Left lung (tissue), 4 donors: ENCODE measurements at regions not wholly inside any gene's neighbourhood (a gene's known extent, or its start where the extent isn't known, plus 50 kb on each side); places are given as distances from the start of the nearest gene placed in this dataset.

ENCODE experiments used
- ATAC-seq: fragments of 200-7000 bp; cut with Tn5 transposase; one replicate; pipeline ENCODE4 v1.9.1; 2020; ENCODE audit warnings: moderate library complexity
- DNase-seq, 4 donors: peaks; one replicate each; pipeline ENCODE4 v3.0.0-alpha.2; 2013 to 2020
- H3K27ac ChIP-seq, 2 donors: fragments of 200-600 bp; sonication (generic) in 1 of 2; one replicate each; pipeline versions ENCODE4 v1.5.0 to v1.8.0; 2020 to 2021
- H3K27me3 ChIP-seq, 2 donors: fragments of 200-600 bp; sonication (generic) in 1 of 2; one replicate each; pipeline versions ENCODE4 v1.5.0 to v1.8.0; 2020 to 2021
- H3K36me3 ChIP-seq, 2 donors: fragments of 200-600 bp; sonication (generic) in 1 of 2; one replicate each; pipeline versions ENCODE4 v1.5.0 to v1.8.0; 2020 to 2021
- H3K4me1 ChIP-seq, 2 donors: fragments of 200-600 bp; one replicate each; pipeline ENCODE4 v1.8.0; 2021
- H3K4me3 ChIP-seq, 2 donors: fragments of 200-600 bp; sonication (generic) in 1 of 2; one replicate each; pipeline versions ENCODE4 v1.5.0 to v1.8.0; 2020 to 2021; ENCODE audit warnings: mild to moderate bottlenecking in 1 of 2
- H3K9me3 ChIP-seq, 2 donors: fragments of 200-600 bp; sonication (generic) in 1 of 2; one replicate each; pipeline versions ENCODE4 v1.5.0 to v1.8.0; 2020 to 2021
- intact Hi-C, 2 donors: fragments of 100-400 bp; cut with DNase I; formaldehyde crosslinking; loops; one replicate each; pipeline versions ENCODE4 v1.11.2 to v1.14.2; 2022
- TF ChIP-seq, protein P1 (sequence below), 2 donors: fragments of 200-600 bp; sonication (generic) in 1 of 2; IDR thresholded peaks; one replicate each; pipeline versions ENCODE4 v1.5.0 to v1.8.0; 2021; ENCODE audit warnings: antibody characterized with exemption in 2 of 2
- donor health status: DM: no; HTN: yes; CAD: no.
- donor health status: DM: no; HTN: no; CAD: no.

DNA sequence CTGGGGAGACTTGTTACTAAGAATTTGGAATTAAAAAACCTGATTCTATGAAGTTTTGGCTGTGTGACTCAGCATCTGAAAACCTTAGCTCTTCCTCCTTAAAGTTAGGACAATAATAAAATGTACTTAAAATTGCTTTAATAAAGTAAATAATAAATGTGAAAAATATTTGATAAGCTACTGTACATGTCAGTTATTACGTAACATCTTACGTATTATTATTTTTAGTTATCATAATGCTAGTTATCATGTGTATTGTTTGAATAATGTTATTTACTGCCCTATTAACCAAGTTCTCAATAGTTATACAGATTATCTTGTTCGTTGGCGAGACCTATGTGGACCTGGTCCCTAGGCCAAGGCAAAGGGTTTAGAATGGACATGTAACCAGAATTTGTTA lies 449.2 kb upstream of the ADGRL3 start:
- no peaks in the 10 kb centered on the region for H3K9me3 ChIP-seq
- H3K4me3 ChIP-seq: no peak overlapping the region
- H3K27me3 ChIP-seq: no peaks in the 10 kb centered on the region
- no peaks in the 10 kb centered on the region for H3K4me1 ChIP-seq
- DNase-seq: no peak
- intact Hi-C loops: no loop called here
- ATAC-seq: no peak
- no peaks in the 10 kb centered on the region for H3K36me3 ChIP-seq
- TF ChIP-seq, protein P1, sequence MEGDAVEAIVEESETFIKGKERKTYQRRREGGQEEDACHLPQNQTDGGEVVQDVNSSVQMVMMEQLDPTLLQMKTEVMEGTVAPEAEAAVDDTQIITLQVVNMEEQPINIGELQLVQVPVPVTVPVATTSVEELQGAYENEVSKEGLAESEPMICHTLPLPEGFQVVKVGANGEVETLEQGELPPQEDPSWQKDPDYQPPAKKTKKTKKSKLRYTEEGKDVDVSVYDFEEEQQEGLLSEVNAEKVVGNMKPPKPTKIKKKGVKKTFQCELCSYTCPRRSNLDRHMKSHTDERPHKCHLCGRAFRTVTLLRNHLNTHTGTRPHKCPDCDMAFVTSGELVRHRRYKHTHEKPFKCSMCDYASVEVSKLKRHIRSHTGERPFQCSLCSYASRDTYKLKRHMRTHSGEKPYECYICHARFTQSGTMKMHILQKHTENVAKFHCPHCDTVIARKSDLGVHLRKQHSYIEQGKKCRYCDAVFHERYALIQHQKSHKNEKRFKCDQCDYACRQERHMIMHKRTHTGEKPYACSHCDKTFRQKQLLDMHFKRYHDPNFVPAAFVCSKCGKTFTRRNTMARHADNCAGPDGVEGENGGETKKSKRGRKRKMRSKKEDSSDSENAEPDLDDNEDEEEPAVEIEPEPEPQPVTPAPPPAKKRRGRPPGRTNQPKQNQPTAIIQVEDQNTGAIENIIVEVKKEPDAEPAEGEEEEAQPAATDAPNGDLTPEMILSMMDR (IDR thresholded peaks at IDR 0.05): no peak
- H3K27ac ChIP-seq: no peak overlapping the region

DNA sequence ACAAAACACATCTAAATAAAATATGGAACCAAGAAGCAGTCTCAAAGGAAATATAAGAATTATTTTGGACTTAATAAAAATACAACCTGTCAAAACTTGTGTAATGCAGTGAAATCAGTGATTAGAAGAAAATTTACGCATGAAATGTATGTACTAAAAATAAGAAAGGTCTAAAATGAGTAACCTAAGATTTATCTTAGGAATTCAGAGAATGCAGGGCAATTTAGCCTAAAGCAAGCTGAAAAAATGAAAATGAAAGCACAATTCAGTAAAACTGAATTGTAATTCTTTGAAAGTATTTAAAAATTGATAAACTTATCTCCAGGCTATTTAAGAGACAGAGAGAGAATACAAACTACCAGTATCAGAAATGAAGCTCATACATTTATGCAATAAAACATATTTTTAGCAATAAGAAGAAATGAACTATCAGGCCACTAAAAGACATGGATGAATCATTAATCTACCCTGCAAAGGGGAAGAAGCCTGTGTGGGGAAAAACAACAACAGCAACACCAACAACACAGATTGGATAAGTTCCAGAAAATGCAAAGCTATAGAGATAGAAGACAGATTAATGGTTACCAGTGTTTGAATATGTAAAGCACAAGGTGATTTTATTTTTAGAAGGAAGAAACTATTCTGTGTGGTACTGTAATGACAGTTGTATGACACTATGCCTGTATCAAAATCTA lies 442.0 kb upstream of the ADGRL3 start:
- TF ChIP-seq, protein P1 (IDR thresholded peaks at IDR 0.05): no peak
- Histone ChIP-seq H3K36me3 (no peaks in the 10 kb centered on the region), H3K4me1 (no peaks in the 10 kb centered on the region), H3K27me3 (no peaks in the 10 kb centered on the region), H3K4me3 (no peak overlapping the region), H3K9me3 (peaks cover 0 to 7% of the 10 kb centered on the region in 2 donors), H3K27ac (no peak overlapping the region)
- intact Hi-C loops: no loop called here
- ATAC-seq (no peak), DNase-seq (no peak)

DNA sequence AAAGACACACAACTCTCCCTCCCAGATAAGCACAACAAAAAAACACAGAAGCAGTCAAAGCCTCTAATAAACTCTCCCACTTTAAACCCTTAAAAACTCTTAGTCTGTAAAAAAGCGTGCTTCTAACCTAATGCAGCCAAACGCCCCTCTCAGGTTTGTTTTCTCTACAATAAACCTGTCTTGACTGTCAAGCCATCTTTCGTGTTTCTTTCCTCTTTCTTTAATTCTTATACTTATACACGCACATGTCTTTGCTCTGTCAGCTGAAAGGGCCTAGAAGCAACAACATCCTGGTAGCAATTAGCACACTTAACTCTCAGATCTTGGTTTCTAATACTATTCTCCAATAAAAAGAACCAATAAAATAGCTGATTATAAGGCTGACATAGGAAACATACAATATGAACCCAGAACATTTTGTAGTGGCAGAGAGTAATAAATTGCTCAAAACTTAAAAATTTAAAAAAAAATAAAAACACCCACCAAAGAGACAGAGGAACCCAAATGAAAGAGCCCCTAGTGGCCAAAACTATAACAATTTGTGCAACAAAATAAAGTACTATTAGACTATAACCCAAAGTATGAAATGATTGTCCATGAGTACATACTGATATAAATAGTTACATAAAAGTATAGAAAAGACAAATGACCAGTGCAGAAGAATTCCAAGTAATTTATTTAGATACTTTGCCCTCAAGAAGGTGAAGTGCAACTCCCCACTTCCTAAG lies 440.4 kb upstream of the ADGRL3 start:
- ATAC-seq: no peak
- Histone ChIP-seq H3K36me3 (no peaks in the 10 kb centered on the region), H3K9me3 (peaks cover 0 to 7% of the 10 kb centered on the region in 2 donors), H3K4me1 (no peaks in the 10 kb centered on the region), H3K27ac (no peak overlapping the region), H3K4me3 (no peak overlapping the region), H3K27me3 (no peaks in the 10 kb centered on the region)
- intact Hi-C loops: no loop called here
- no peak for DNase-seq
- TF ChIP-seq, protein P1 (IDR thresholded peaks at IDR 0.05): no peak

DNA sequence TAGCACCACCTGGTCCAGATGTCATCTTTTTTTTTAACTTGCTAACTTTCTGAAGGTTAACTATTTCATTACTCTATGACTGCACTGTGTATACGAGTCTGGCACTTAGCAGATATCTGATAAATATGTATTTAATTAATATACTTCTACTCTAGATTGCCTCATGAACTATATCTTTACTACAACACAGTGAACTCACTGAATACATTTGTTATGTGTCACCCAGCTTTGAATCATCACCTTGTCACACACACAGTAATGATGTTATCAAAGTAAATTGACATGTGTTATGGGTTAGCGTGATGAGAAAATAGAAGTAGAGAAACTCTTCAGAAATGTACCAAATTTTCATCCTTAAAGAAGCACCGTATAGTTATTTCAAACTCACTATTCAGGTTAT lies 419.3 kb upstream of the ADGRL3 start:
- no peak overlapping the region for H3K4me3 ChIP-seq
- intact Hi-C loops: no loop called here
- no peak overlapping the region for H3K27ac ChIP-seq
- H3K9me3 ChIP-seq: no peaks in the 10 kb centered on the region
- DNase-seq (no peak), ATAC-seq (no peak)
- TF ChIP-seq, protein P1 (IDR thresholded peaks at IDR 0.05): no peak
- H3K36me3 ChIP-seq: no peaks in the 10 kb centered on the region
- H3K27me3 ChIP-seq: no peaks in the 10 kb centered on the region
- no peaks in the 10 kb centered on the region for H3K4me1 ChIP-seq

DNA sequence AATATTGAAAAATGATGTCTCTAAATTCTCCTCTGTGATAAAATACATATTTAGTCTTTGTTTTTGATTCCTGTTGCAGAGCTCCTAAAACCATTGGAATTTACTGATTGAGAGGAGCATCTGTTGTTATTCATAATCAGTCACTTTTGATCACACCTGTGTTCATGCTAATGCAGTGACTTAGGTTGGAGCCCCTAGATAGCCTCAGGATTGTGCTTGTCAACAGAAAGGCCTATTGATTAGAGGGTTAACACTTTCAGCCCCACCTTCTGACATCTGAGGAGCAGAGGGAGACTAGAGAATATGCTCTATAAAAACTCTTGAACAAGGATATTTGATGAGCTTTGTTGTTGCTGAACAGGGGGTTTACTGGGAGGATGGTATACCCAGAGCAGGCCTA lies 409.5 kb upstream of the ADGRL3 start:
- intact Hi-C loops: no loop called here
- H3K36me3 ChIP-seq: no peaks in the 10 kb centered on the region
- no peak overlapping the region for H3K27ac ChIP-seq
- TF ChIP-seq, protein P1 (IDR thresholded peaks at IDR 0.05): no peak
- H3K4me1 ChIP-seq: no peaks in the 10 kb centered on the region
- no peaks in the 10 kb centered on the region for H3K9me3 ChIP-seq
- ATAC-seq: no peak
- DNase-seq: no peak
- H3K4me3 ChIP-seq: no peak overlapping the region
- H3K27me3 ChIP-seq: no peaks in the 10 kb centered on the region
